Smooth muscle cell (in vitro differentiated cells): ENCODE measurements at regions not wholly inside any gene's neighbourhood (a gene's known extent, or its start where the extent isn't known, plus 50 kb on each side); places are given as distances from the start of the nearest gene placed in this dataset.
"Not testable (repeated sequence)": the region's sequence is repeated elsewhere in the genome, so short reads cannot be mapped to it uniquely, and the experiment has no call there.

Source experiments
- DNase-seq: peaks from one replicate; lab custom pipeline; 2025; ENCODE audit not compliant: unreplicated experiment; lab: John Stamatoyannopoulos, UW
- H2AFZ ChIP-seq: fragments of 200-600 bp; sonication (generic); 2 replicates; pipeline ENCODE4 v1.6.0; 2016; ENCODE audit warnings: antibody characterized with exemption, low read depth, mild to moderate bottlenecking
- H3F3A ChIP-seq: fragments of 200-600 bp; sonication (generic); 2 replicates; pipeline ENCODE4 v1.6.0; 2017; ENCODE audit warnings: antibody characterized with exemption, low read depth
- H3K27ac ChIP-seq: fragments of 200-600 bp; sonication (generic); 2 replicates; pipeline ENCODE4 v1.5.1; 2016; ENCODE audit warnings: low read depth, mild to moderate bottlenecking
- H3K27me3 ChIP-seq: fragments of 200-600 bp; sonication (generic); 2 replicates; pipeline ENCODE4 v1.6.1; 2016; ENCODE audit warnings: low read depth, mild to moderate bottlenecking
- H3K36me3 ChIP-seq: fragments of 200-600 bp; sonication (generic); 2 replicates; pipeline ENCODE4 v1.5.1; 2016; ENCODE audit warnings: low read depth
- H3K4me1 ChIP-seq: fragments of 200-600 bp; sonication (generic); 2 replicates; pipeline ENCODE4 v1.5.1; 2016; ENCODE audit warnings: low read depth
- H3K4me2 ChIP-seq: fragments of 200-600 bp; sonication (generic); 2 replicates; pipeline ENCODE4 v1.6.0; 2016; ENCODE audit warnings: mild to moderate bottlenecking
- H3K4me3 ChIP-seq: fragments of 200-600 bp; sonication (generic); 2 replicates; pipeline ENCODE4 v1.5.1; 2016; ENCODE audit warnings: mild to moderate bottlenecking
- H3K79me2 ChIP-seq: fragments of 200-600 bp; sonication (generic); 2 replicates; pipeline ENCODE4 v1.6.0; 2016; ENCODE audit warnings: low read depth, mild to moderate bottlenecking
- H3K9ac ChIP-seq: fragments of 200-600 bp; sonication (generic); 2 replicates; pipeline ENCODE4 v1.6.0; 2016; ENCODE audit warnings: low read depth
- H3K9me3 ChIP-seq: fragments of 200-600 bp; sonication (generic); replicated peaks from 2 replicates; pipeline ENCODE4 v1.5.1; 2016; ENCODE audit warnings: low read depth
- H4K20me1 ChIP-seq: fragments of 200-600 bp; sonication (generic); 2 replicates; pipeline ENCODE4 v1.6.0; 2016; ENCODE audit warnings: low read depth
- CTCF ChIP-seq: fragments of 200-600 bp; sonication (generic); IDR thresholded peaks from 2 replicates; pipeline ENCODE4 v1.5.1; 2017; ENCODE audit warnings: borderline replicate concordance, mild to moderate bottlenecking, antibody characterized with exemption; ENCODE audit not compliant: insufficient read depth, poor library complexity, severe bottlenecking
- WGBS: methylation state at CpG from one replicate; pipeline ENCODE4 v1.1.7; 2016; ENCODE audit warnings: low lambda C conversion rate; 5-methylcytosine and 5-hydroxymethylcytosine counted together

- H4K20me1 ChIP-seq, result no peaks in the 10 kb centered on the region
- H3K9me3 ChIP-seq, result peaks cover 44% of the 10 kb centered on the region
- no peaks in the 10 kb centered on the region for H3F3A ChIP-seq
- H2AFZ ChIP-seq, result no peak overlapping the region
- no peaks in the 10 kb centered on the region for H3K27me3 ChIP-seq
- H3K9ac ChIP-seq, result no peak overlapping the region
- WGBS, result 73% methylated on average over 9 of the region's 9 CpGs
- no peaks in the 10 kb centered on the region for H3K4me1 ChIP-seq
- no peaks in the 10 kb centered on the region for H3K36me3 ChIP-seq
- DNase-seq, result no peak
- no peaks in the 10 kb centered on the region for H3K79me2 ChIP-seq
- TF ChIP-seq CTCF, result no peak
- no peak overlapping the region for H3K27ac ChIP-seq
- no peak overlapping the region for H3K4me3 ChIP-seq
- no peak overlapping the region for H3K4me2 ChIP-seq
Observed at GRCh38 chr2:89820248-89820647, 1128.8 kb downstream of the RPIA start.

GRCh38 chr2:89821455-89821945 lies 1130.0 kb downstream of the RPIA start:
- 70% methylated on average over 8 of the region's 8 CpGs for WGBS

GRCh38 chr2:89822342-89822741 lies 1130.9 kb downstream of the RPIA start:
- H3K9ac ChIP-seq, H4K20me1 ChIP-seq, H3K27me3 ChIP-seq, DNase-seq, H3K4me2 ChIP-seq, H3K4me1 ChIP-seq, H3K79me2 ChIP-seq, H3K27ac ChIP-seq, H3F3A ChIP-seq, H3K36me3 ChIP-seq, H3K4me3 ChIP-seq, H2AFZ ChIP-seq: not testable (repeated sequence)
- H3K9me3 ChIP-seq, result peaks cover 46% of the 10 kb centered on the region
- 81% methylated on average over 11 of the region's 11 CpGs for WGBS

More at GRCh38 chr2:89821455-89821945, 1130.0 kb downstream of the RPIA start:
- DNase-seq, result no peak
- H3K4me3 ChIP-seq, result no peak overlapping the region
- no peak overlapping the region for H2AFZ ChIP-seq
- no peak overlapping the region for H3K9ac ChIP-seq
- no peak overlapping the region for H3K4me2 ChIP-seq
- H3K27ac ChIP-seq, result no peak overlapping the region
- H3K4me1 ChIP-seq, result no peaks in the 10 kb centered on the region
- no peak for TF ChIP-seq CTCF
- H3K36me3 ChIP-seq, result no peaks in the 10 kb centered on the region
- H3F3A ChIP-seq, result no peaks in the 10 kb centered on the region
- H3K79me2 ChIP-seq, result no peaks in the 10 kb centered on the region
- no peaks in the 10 kb centered on the region for H4K20me1 ChIP-seq
- peaks cover 46% of the 10 kb centered on the region for H3K9me3 ChIP-seq
- no peaks in the 10 kb centered on the region for H3K27me3 ChIP-seq

GRCh38 chr2:89823556-89823955 lies 1132.1 kb downstream of the RPIA start:
- Histone ChIP-seq H3K4me3 (no peak overlapping the region), H3K4me1 (no peaks in the 10 kb centered on the region)

More at GRCh38 chr2:89823556-89823955, 1132.1 kb downstream of the RPIA start:
- Histone ChIP-seq H3K9ac (no peak overlapping the region), H3K27me3 (no peaks in the 10 kb centered on the region), H2AFZ (no peak overlapping the region), H3K9me3 (peaks cover 43% of the 10 kb centered on the region), H3K79me2 (no peaks in the 10 kb centered on the region), H3K27ac (no peak overlapping the region), H3K36me3 (no peaks in the 10 kb centered on the region), H3K4me2 (no peak overlapping the region), H4K20me1 (no peaks in the 10 kb centered on the region), H3F3A (no peaks in the 10 kb centered on the region)
- no peak for DNase-seq
- no peak for TF ChIP-seq CTCF
- WGBS, result 73% methylated on average over 5 of the region's 5 CpGs
